ENCODE measurements at regions not wholly inside any gene's neighbourhood (a gene's known extent, or its start where the extent isn't known, plus 50 kb on each side); places are given as distances from the start of the nearest gene placed in this dataset.

- no peaks in the 10 kb centered on the region for H3K9me3 ChIP-seq (ENCODE audit: control insufficient read depth in 5 of 5, low read length in 5 of 5)
- no peak overlapping the region for H3K27ac ChIP-seq (ENCODE audit: low read depth, low read length)
- no peak overlapping the region for H3K9ac ChIP-seq (ENCODE audit: low read length in 5 of 5)
- no peak overlapping the region for H3K4me3 ChIP-seq (ENCODE audit: low read depth in 1 of 5, low read length in 5 of 5)
- no peaks in the 10 kb centered on the region for H3K36me3 ChIP-seq (ENCODE audit: control insufficient read depth in 5 of 5, insufficient read depth in 5 of 5, low read length in 5 of 5)
- H3K4me1 ChIP-seq (ENCODE audit: control insufficient read depth in 5 of 5, insufficient read depth in 5 of 5, low read length in 5 of 5), result peaks cover 0 to 5% (median 0%) of the 10 kb centered on the region in 5 donors
- peaks cover 0 to 2% (median 0%) of the 10 kb centered on the region in 5 donors for H3K27me3 ChIP-seq (ENCODE audit: control insufficient read depth in 5 of 5, insufficient read depth in 4 of 5, low read length in 5 of 5)
Measured at GRCh38 chr6:40903456-40903855, 135.6 kb downstream of the UNC5CL start.

GRCh38 chr6:40901322-40902055 is 137.5 kb downstream of the UNC5CL start:
- H3K27ac ChIP-seq (ENCODE audit: low read depth, low read length), result no peak overlapping the region
- no peak overlapping the region for H3K4me3 ChIP-seq (ENCODE audit: low read depth in 1 of 5, low read length in 5 of 5)
- H3K36me3 ChIP-seq (ENCODE audit: control insufficient read depth in 5 of 5, insufficient read depth in 5 of 5, low read length in 5 of 5), result no peaks in the 10 kb centered on the region
- H3K9me3 ChIP-seq (ENCODE audit: control insufficient read depth in 5 of 5, low read length in 5 of 5), result no peaks in the 10 kb centered on the region
- peaks cover 0 to 2% (median 0%) of the 10 kb centered on the region in 5 donors for H3K27me3 ChIP-seq (ENCODE audit: control insufficient read depth in 5 of 5, insufficient read depth in 4 of 5, low read length in 5 of 5)
- H3K9ac ChIP-seq (ENCODE audit: low read length in 5 of 5), result no peak overlapping the region
- no peaks in the 10 kb centered on the region for H3K4me1 ChIP-seq (ENCODE audit: control insufficient read depth in 5 of 5, insufficient read depth in 5 of 5, low read length in 5 of 5)

- H3K4me1 ChIP-seq (ENCODE audit: control insufficient read depth in 5 of 5, insufficient read depth in 5 of 5, low read length in 5 of 5), result no peaks in the 10 kb centered on the region
- no peaks in the 10 kb centered on the region for H3K9me3 ChIP-seq (ENCODE audit: control insufficient read depth in 5 of 5, low read length in 5 of 5)
- H3K4me3 ChIP-seq (ENCODE audit: low read depth in 1 of 5, low read length in 5 of 5), result no peak overlapping the region
- H3K27me3 ChIP-seq (ENCODE audit: control insufficient read depth in 5 of 5, insufficient read depth in 4 of 5, low read length in 5 of 5), result peaks cover 0 to 2% (median 0%) of the 10 kb centered on the region in 5 donors
- no peak overlapping the region for H3K9ac ChIP-seq (ENCODE audit: low read length in 5 of 5)
- no peak overlapping the region for H3K27ac ChIP-seq (ENCODE audit: low read depth, low read length)
- no peaks in the 10 kb centered on the region for H3K36me3 ChIP-seq (ENCODE audit: control insufficient read depth in 5 of 5, insufficient read depth in 5 of 5, low read length in 5 of 5)
Measured at GRCh38 chr6:40900791-40901190, 138.2 kb downstream of the UNC5CL start.

- H3K27me3 ChIP-seq (ENCODE audit: control insufficient read depth in 5 of 5, insufficient read depth in 4 of 5, low read length in 5 of 5), result peaks cover 0 to 2% (median 0%) of the 10 kb centered on the region in 5 donors
- H3K9me3 ChIP-seq (ENCODE audit: control insufficient read depth in 5 of 5, low read length in 5 of 5), result no peaks in the 10 kb centered on the region
- no peak overlapping the region for H3K9ac ChIP-seq (ENCODE audit: low read length in 5 of 5)
- no peak overlapping the region for H3K4me3 ChIP-seq (ENCODE audit: low read depth in 1 of 5, low read length in 5 of 5)
- peaks cover 0 to 5% (median 0%) of the 10 kb centered on the region in 5 donors for H3K4me1 ChIP-seq (ENCODE audit: control insufficient read depth in 5 of 5, insufficient read depth in 5 of 5, low read length in 5 of 5)
- no peaks in the 10 kb centered on the region for H3K36me3 ChIP-seq (ENCODE audit: control insufficient read depth in 5 of 5, insufficient read depth in 5 of 5, low read length in 5 of 5)
- H3K27ac ChIP-seq (ENCODE audit: low read depth, low read length), result no peak overlapping the region
Measured at GRCh38 chr6:40899684-40900155, 139.3 kb downstream of the UNC5CL start.

- Histone ChIP-seq H3K4me1 (ENCODE audit: control insufficient read depth in 5 of 5, insufficient read depth in 5 of 5, low read length in 5 of 5) (peaks cover 0 to 5% (median 0%) of the 10 kb centered on the region in 5 donors), H3K27ac (ENCODE audit: low read depth, low read length) (no peak overlapping the region), H3K27me3 (ENCODE audit: control insufficient read depth in 5 of 5, insufficient read depth in 4 of 5, low read length in 5 of 5) (peaks cover 0 to 6% (median 0%) of the 10 kb centered on the region in 5 donors), H3K4me3 (ENCODE audit: low read depth in 1 of 5, low read length in 5 of 5) (no peak overlapping the region), H3K36me3 (ENCODE audit: control insufficient read depth in 5 of 5, insufficient read depth in 5 of 5, low read length in 5 of 5) (no peaks in the 10 kb centered on the region), H3K9ac (ENCODE audit: low read length in 5 of 5) (no peak overlapping the region), H3K9me3 (ENCODE audit: control insufficient read depth in 5 of 5, low read length in 5 of 5) (no peaks in the 10 kb centered on the region)
Measured at GRCh38 chr6:40898073-40898472, 140.9 kb downstream of the UNC5CL start.

GRCh38 chr6:40897390-40898003 is 141.5 kb downstream of the UNC5CL start:
- Histone ChIP-seq H3K27me3 (ENCODE audit: control insufficient read depth in 5 of 5, insufficient read depth in 4 of 5, low read length in 5 of 5) (peaks cover 0 to 7% (median 0%) of the 10 kb centered on the region in 5 donors), H3K9me3 (ENCODE audit: control insufficient read depth in 5 of 5, low read length in 5 of 5) (no peaks in the 10 kb centered on the region), H3K4me3 (ENCODE audit: low read depth in 1 of 5, low read length in 5 of 5) (no peak overlapping the region), H3K27ac (ENCODE audit: low read depth, low read length) (no peak overlapping the region), H3K36me3 (ENCODE audit: control insufficient read depth in 5 of 5, insufficient read depth in 5 of 5, low read length in 5 of 5) (no peaks in the 10 kb centered on the region), H3K9ac (ENCODE audit: low read length in 5 of 5) (no peak overlapping the region), H3K4me1 (ENCODE audit: control insufficient read depth in 5 of 5, insufficient read depth in 5 of 5, low read length in 5 of 5) (peaks cover 0 to 5% (median 0%) of the 10 kb centered on the region in 5 donors)

- Histone ChIP-seq H3K27me3 (ENCODE audit: control insufficient read depth in 5 of 5, insufficient read depth in 4 of 5, low read length in 5 of 5) (peaks cover 0 to 7% (median 0%) of the 10 kb centered on the region in 5 donors), H3K27ac (ENCODE audit: low read depth, low read length) (no peak overlapping the region), H3K9ac (ENCODE audit: low read length in 5 of 5) (no peak overlapping the region), H3K36me3 (ENCODE audit: control insufficient read depth in 5 of 5, insufficient read depth in 5 of 5, low read length in 5 of 5) (no peaks in the 10 kb centered on the region), H3K4me3 (ENCODE audit: low read depth in 1 of 5, low read length in 5 of 5) (no peak overlapping the region), H3K9me3 (ENCODE audit: control insufficient read depth in 5 of 5, low read length in 5 of 5) (no peaks in the 10 kb centered on the region), H3K4me1 (ENCODE audit: control insufficient read depth in 5 of 5, insufficient read depth in 5 of 5, low read length in 5 of 5) (peaks cover 0 to 5% (median 0%) of the 10 kb centered on the region in 5 donors)
Measured at GRCh38 chr6:40896696-40897095, 142.3 kb downstream of the UNC5CL start.

- no peak overlapping the region for H3K4me3 ChIP-seq (ENCODE audit: low read depth in 1 of 5, low read length in 5 of 5)
- no peaks in the 10 kb centered on the region for H3K9me3 ChIP-seq (ENCODE audit: control insufficient read depth in 5 of 5, low read length in 5 of 5)
- H3K9ac ChIP-seq (ENCODE audit: low read length in 5 of 5), result no peak overlapping the region
- H3K4me1 ChIP-seq (ENCODE audit: control insufficient read depth in 5 of 5, insufficient read depth in 5 of 5, low read length in 5 of 5), result peaks cover 0 to 5% (median 0%) of the 10 kb centered on the region in 5 donors
- H3K27ac ChIP-seq (ENCODE audit: low read depth, low read length), result no peak overlapping the region
- H3K27me3 ChIP-seq (ENCODE audit: control insufficient read depth in 5 of 5, insufficient read depth in 4 of 5, low read length in 5 of 5), result peaks cover 0 to 7% (median 0%) of the 10 kb centered on the region in 5 donors
- H3K36me3 ChIP-seq (ENCODE audit: control insufficient read depth in 5 of 5, insufficient read depth in 5 of 5, low read length in 5 of 5), result no peaks in the 10 kb centered on the region
Measured at GRCh38 chr6:40894962-40895799, 143.8 kb downstream of the UNC5CL start.

- peaks cover 0 to 7% (median 2%) of the 10 kb centered on the region in 5 donors for H3K27me3 ChIP-seq (ENCODE audit: control insufficient read depth in 5 of 5, insufficient read depth in 4 of 5, low read length in 5 of 5)
- peaks cover 0 to 5% (median 0%) of the 10 kb centered on the region in 5 donors for H3K4me1 ChIP-seq (ENCODE audit: control insufficient read depth in 5 of 5, insufficient read depth in 5 of 5, low read length in 5 of 5)
- no peak overlapping the region for H3K4me3 ChIP-seq (ENCODE audit: low read depth in 1 of 5, low read length in 5 of 5)
- no peaks in the 10 kb centered on the region for H3K36me3 ChIP-seq (ENCODE audit: control insufficient read depth in 5 of 5, insufficient read depth in 5 of 5, low read length in 5 of 5)
- no peak overlapping the region for H3K27ac ChIP-seq (ENCODE audit: low read depth, low read length)
- no peak overlapping the region for H3K9ac ChIP-seq (ENCODE audit: low read length in 5 of 5)
- H3K9me3 ChIP-seq (ENCODE audit: control insufficient read depth in 5 of 5, low read length in 5 of 5), result no peaks in the 10 kb centered on the region
Measured at GRCh38 chr6:40893021-40893420, 146.0 kb downstream of the UNC5CL start.
